T-cell (primary cell): ENCODE measurements at regions not wholly inside any gene's neighbourhood (a gene's known extent, or its start where the extent isn't known, plus 50 kb on each side); places are given as distances from the start of the nearest gene placed in this dataset.

Experiments used
- ATAC-seq, 4 experiments: fragments of 200-7000 bp in 3 of 4; fragments of 150-1000 bp in 1 of 4; cut with Tn5 transposase; replicated peaks in 1 of 4; 1 replicate in 3 of 4; 2 replicates in 1 of 4; pipeline ENCODE4 v1.10.0; 2021; ENCODE audit warnings: moderate library complexity in 3 of 4, mild to moderate bottlenecking in 2 of 4, moderate number of reproducible peaks in 1 of 4
- CTCF ChIA-PET, 2 donors: fragments of 300-600 bp; sonication (Branson Sonifier 250); formaldehyde crosslinking; loops; one replicate each; lab custom pipeline; 2022; ENCODE audit warnings: antibody characterized with exemption in 2 of 2; lab: Charles Lee
- POLR2A ChIA-PET, 2 donors: fragments of 300-600 bp; sonication (Branson Sonifier 250); formaldehyde crosslinking; loops; one replicate each; lab custom pipeline; 2022; ENCODE audit warnings: antibody characterized with exemption in 2 of 2; lab: Charles Lee
- DNase-seq, 35 experiments: peaks; one replicate each; pipeline versions ENCODE4 v3.0.0 to v3.0.0-alpha.2; 2013 to 2023
- H3K27ac ChIP-seq: one replicate; pipeline ENCODE4 v1.5.1; 2013; ENCODE audit warnings: low read length
- H3K27me3 ChIP-seq, 2 experiments: replicated peaks in 1 of 2; 1 replicate in 1 of 2; 2 replicates in 1 of 2; pipeline versions ENCODE4 v1.6.1 to v1.7.0; 2013; ENCODE audit warnings: low read length in 1 of 2, mixed read lengths in 1 of 2; ENCODE audit not compliant: control insufficient read depth in 2 of 2, insufficient read depth in 2 of 2; ENCODE audit errors: extremely low read depth in 1 of 2
- H3K36me3 ChIP-seq, 2 donors: 1 replicate in 1 of 2; 2 replicates in 1 of 2; pipeline versions ENCODE4 v1.6.1 to v1.7.0; 2013; ENCODE audit warnings: low read length in 1 of 2; ENCODE audit not compliant: control insufficient read depth in 2 of 2, insufficient read depth in 1 of 2; ENCODE audit errors: extremely low read depth in 1 of 2
- H3K4me1 ChIP-seq, 2 experiments: 1 replicate in 1 of 2; 2 replicates in 1 of 2; pipeline versions ENCODE4 v1.6.1 to v1.7.0; 2013; ENCODE audit warnings: low read length in 2 of 2, mixed read lengths in 1 of 2; ENCODE audit not compliant: insufficient read depth in 2 of 2, control insufficient read depth in 1 of 2; ENCODE audit errors: extremely low read depth in 1 of 2
- H3K4me3 ChIP-seq, 2 donors: 1 replicate in 1 of 2; 2 replicates in 1 of 2; pipeline versions ENCODE4 v1.5.1 to v1.7.0; 2013; ENCODE audit warnings: mild to moderate bottlenecking in 2 of 2, low read length in 1 of 2, moderate library complexity in 1 of 2; ENCODE audit not compliant: control insufficient read depth in 1 of 2; ENCODE audit errors: extremely low read depth in 1 of 2
- H3K9me3 ChIP-seq: 2 replicates; pipeline ENCODE4 v1.7.0; 2013
- H3K27ac Mint-ChIP-seq, 2 donors: one replicate each; pipeline ENCODE4 v1.8.0; 2020 to 2021; ENCODE audit warnings: mild to moderate bottlenecking in 2 of 2, mixed read lengths in 2 of 2
- H3K27me3 Mint-ChIP-seq, 2 donors: one replicate each; pipeline ENCODE4 v1.8.0; 2021 to 2022; ENCODE audit warnings: mixed read lengths in 2 of 2
- H3K36me3 Mint-ChIP-seq: one replicate; pipeline ENCODE4 v1.8.0; 2021; ENCODE audit warnings: mixed read lengths
- H3K4me1 Mint-ChIP-seq, 3 donors: one replicate each; pipeline ENCODE4 v1.8.0; 2020 to 2022; ENCODE audit warnings: mixed read lengths in 3 of 3, mild to moderate bottlenecking in 1 of 3
- H3K4me3 Mint-ChIP-seq, 3 donors: one replicate each; pipeline ENCODE4 v1.8.0; 2020 to 2022; ENCODE audit warnings: mild to moderate bottlenecking in 3 of 3, mixed read lengths in 3 of 3, moderate library complexity in 3 of 3
- H3K9me3 Mint-ChIP-seq, 3 donors: one replicate each; pipeline ENCODE4 v1.8.0; 2020 to 2022; ENCODE audit warnings: mixed read lengths in 3 of 3
- WGBS: methylation state at CpG from one replicate; pipeline ENCODE4 v1.1.5; 2013; ENCODE audit warnings: missing lambda C conversion rate; ENCODE audit not compliant: insufficient coverage; 5-methylcytosine and 5-hydroxymethylcytosine counted together

GRCh38 chr15:62698646-62699045, 343.9 kb upstream of the TPM1 start:
- DNase-seq (no peak), ATAC-seq (no peak)
- Histone ChIP-seq H3K9me3 (no peaks in the 10 kb centered on the region), H3K27me3 (peaks cover 0 to 6% of the 10 kb centered on the region in 2 experiments), H3K36me3 (no peaks in the 10 kb centered on the region), H3K27ac (no peak overlapping the region), H3K4me1 (no peaks in the 10 kb centered on the region), H3K4me3 (no peak overlapping the region)
- H3K36me3 Mint-ChIP-seq, result no peaks in the 10 kb centered on the region
- H3K27me3 Mint-ChIP-seq, result no peaks in the 10 kb centered on the region
- no peaks in the 10 kb centered on the region for H3K9me3 Mint-ChIP-seq
- H3K27ac Mint-ChIP-seq, result no peak overlapping the region
- ChIA-PET POLR2A (no interaction called here), CTCF (no interaction called here)
- WGBS, result 84% methylated on average over 6 of the region's 8 CpGs
- H3K4me1 Mint-ChIP-seq, result no peaks in the 10 kb centered on the region
- no peak overlapping the region for H3K4me3 Mint-ChIP-seq

- 100% methylated on average over 1 of the region's 2 CpGs for WGBS
- Histone ChIP-seq H3K9me3 (no peaks in the 10 kb centered on the region), H3K27me3 (no peaks in the 10 kb centered on the region), H3K27ac (no peak overlapping the region), H3K4me3 (no peak overlapping the region), H3K4me1 (no peaks in the 10 kb centered on the region), H3K36me3 (no peaks in the 10 kb centered on the region)
- H3K36me3 Mint-ChIP-seq, result no peaks in the 10 kb centered on the region
- no peaks in the 10 kb centered on the region for H3K9me3 Mint-ChIP-seq
- ChIA-PET CTCF (no interaction called here), POLR2A (no interaction called here)
- ATAC-seq, result no peak
- H3K27me3 Mint-ChIP-seq, result peaks cover 0 to 4% of the 10 kb centered on the region in 2 donors
- H3K4me1 Mint-ChIP-seq, result no peaks in the 10 kb centered on the region
- no peak overlapping the region for H3K27ac Mint-ChIP-seq
- H3K4me3 Mint-ChIP-seq, result no peak overlapping the region
- DNase-seq, result no peak
Observed at GRCh38 chr15:62706317-62706716, 336.2 kb upstream of the TPM1 start.

- no peak for ATAC-seq
- DNase-seq, result no peak
- 96% methylated on average over 13 of the region's 16 CpGs for WGBS
- Histone ChIP-seq H3K4me3 (no peak overlapping the region), H3K27me3 (peaks cover 0 to 3% of the 10 kb centered on the region in 2 experiments), H3K4me1 (no peaks in the 10 kb centered on the region), H3K27ac (no peak overlapping the region), H3K9me3 (no peaks in the 10 kb centered on the region), H3K36me3 (no peaks in the 10 kb centered on the region)
- H3K27ac Mint-ChIP-seq, result no peak overlapping the region
- no peak overlapping the region for H3K4me3 Mint-ChIP-seq
- no peaks in the 10 kb centered on the region for H3K4me1 Mint-ChIP-seq
- ChIA-PET POLR2A (no interaction called here), CTCF (no interaction called here)
- H3K36me3 Mint-ChIP-seq, result no peaks in the 10 kb centered on the region
- peaks cover 0 to 4% of the 10 kb centered on the region in 2 donors for H3K27me3 Mint-ChIP-seq
- no peaks in the 10 kb centered on the region for H3K9me3 Mint-ChIP-seq
Observed at GRCh38 chr15:62708470-62708869, 334.1 kb upstream of the TPM1 start.

GRCh38 chr15:62709261-62709660, 333.3 kb upstream of the TPM1 start:
- Histone ChIP-seq H3K9me3 (no peaks in the 10 kb centered on the region), H3K27me3 (peaks cover 0 to 3% of the 10 kb centered on the region in 2 experiments), H3K4me3 (no peak overlapping the region), H3K4me1 (no peaks in the 10 kb centered on the region), H3K36me3 (no peaks in the 10 kb centered on the region), H3K27ac (no peak overlapping the region)
- WGBS, result 82% methylated on average over 2 of the region's 3 CpGs
- Mint-ChIP-seq H3K4me3 (no peak overlapping the region), H3K9me3 (no peaks in the 10 kb centered on the region), H3K36me3 (no peaks in the 10 kb centered on the region), H3K27me3 (peaks cover 0 to 4% of the 10 kb centered on the region in 2 donors), H3K27ac (no peak overlapping the region), H3K4me1 (no peaks in the 10 kb centered on the region)
- ATAC-seq (no peak), DNase-seq (no peak)
- ChIA-PET POLR2A (no interaction called here), CTCF (no interaction called here)

GRCh38 chr15:62711691-62712454, 330.7 kb upstream of the TPM1 start:
- 64% methylated on average over 8 of the region's 11 CpGs for WGBS
- no peaks in the 10 kb centered on the region for H3K36me3 Mint-ChIP-seq
- ChIA-PET CTCF (interaction anchor here in 1 of 2 donors (0.6 kb wide), 1 partner anchor 855 kb away, joined by 4 read pairs; no protein-coding TSS in a partner anchor), POLR2A (no interaction called here)
- no peak for DNase-seq
- no peaks in the 10 kb centered on the region for H3K4me1 Mint-ChIP-seq
- Histone ChIP-seq H3K27me3 (peaks cover 0 to 3% of the 10 kb centered on the region in 2 experiments), H3K36me3 (no peaks in the 10 kb centered on the region), H3K4me1 (no peaks in the 10 kb centered on the region), H3K4me3 (no peak overlapping the region), H3K27ac (no peak overlapping the region), H3K9me3 (no peaks in the 10 kb centered on the region)
- H3K4me3 Mint-ChIP-seq, result no peak overlapping the region
- no peaks in the 10 kb centered on the region for H3K9me3 Mint-ChIP-seq
- H3K27ac Mint-ChIP-seq, result no peak overlapping the region
- no peaks in the 10 kb centered on the region for H3K27me3 Mint-ChIP-seq
- no peak for ATAC-seq

GRCh38 chr15:62712455-62712839, 330.1 kb upstream of the TPM1 start:
- H3K36me3 Mint-ChIP-seq, result no peaks in the 10 kb centered on the region
- no peak for ATAC-seq
- CTCF ChIA-PET, result no interaction called here

More at GRCh38 chr15:62712455-62712839, 330.1 kb upstream of the TPM1 start:
- Mint-ChIP-seq H3K27ac (no peak overlapping the region), H3K4me3 (no peak overlapping the region), H3K27me3 (no peaks in the 10 kb centered on the region), H3K4me1 (no peaks in the 10 kb centered on the region), H3K9me3 (no peaks in the 10 kb centered on the region)
- POLR2A ChIA-PET, result no interaction called here
- Histone ChIP-seq H3K36me3 (no peaks in the 10 kb centered on the region), H3K9me3 (no peaks in the 10 kb centered on the region), H3K4me1 (no peaks in the 10 kb centered on the region), H3K27me3 (peaks cover 0 to 3% of the 10 kb centered on the region in 2 experiments), H3K27ac (no peak overlapping the region), H3K4me3 (no peak overlapping the region)
- no CpG with 5 or more reads among the region's 5 CpGs for WGBS
- DNase-seq, result no peak
